Activated CD4-positive, CD25-positive, alpha-beta regulatory T cell treated with anti-CD3 and anti-CD28 coated beads, Interleukin-2, amount 50 U/mL, for 24 hours (primary cell): ENCODE measurements at regions not wholly inside any gene's neighbourhood (a gene's known extent, or its start where the extent isn't known, plus 50 kb on each side); places are given as distances from the start of the nearest gene placed in this dataset.

Source experiments
- ATAC-seq, 2 donors: fragments of 150-1000 bp; cut with Tn5 transposase; one replicate each; pipeline ENCODE4 v1.10.0; 2021; ENCODE audit warnings: mild to moderate bottlenecking in 1 of 2, moderate library complexity in 1 of 2

GRCh38 chr18:75526038-75526437, 98.5 kb upstream of the SMIM21 start:
- no peak for ATAC-seq

- ATAC-seq = no peak
Measured at GRCh38 chr18:75525331-75525730, 97.8 kb upstream of the SMIM21 start.

GRCh38 chr18:75524841-75525240, 97.3 kb upstream of the SMIM21 start:
- no peak for ATAC-seq

- no peak for ATAC-seq
Measured at GRCh38 chr18:75524181-75524580, 96.7 kb upstream of the SMIM21 start.

GRCh38 chr18:75521816-75522215, 94.3 kb upstream of the SMIM21 start:
- no peak for ATAC-seq

GRCh38 chr18:75518007-75518406, 90.5 kb upstream of the SMIM21 start:
- no peak for ATAC-seq

- ATAC-seq = no peak
Measured at GRCh38 chr18:75517286-75517685, 89.8 kb upstream of the SMIM21 start.

- ATAC-seq = no peak
Measured at GRCh38 chr18:75507636-75508035, 80.1 kb upstream of the SMIM21 start.

- no peak for ATAC-seq
Measured at GRCh38 chr18:75506913-75507312, 79.4 kb upstream of the SMIM21 start.

- ATAC-seq = no peak
Measured at GRCh38 chr18:75504469-75504868, 77.0 kb upstream of the SMIM21 start.

GRCh38 chr18:75503615-75504014, 76.1 kb upstream of the SMIM21 start:
- no peak for ATAC-seq

- ATAC-seq = no peak
Measured at GRCh38 chr18:75502286-75502685, 74.8 kb upstream of the SMIM21 start.

- no peak for ATAC-seq
Measured at GRCh38 chr18:75500545-75500944, 73.0 kb upstream of the SMIM21 start.

GRCh38 chr18:75497576-75498235, 70.2 kb upstream of the SMIM21 start:
- no peak for ATAC-seq

GRCh38 chr18:75496151-75496550, 68.6 kb upstream of the SMIM21 start:
- ATAC-seq = no peak

- no peak for ATAC-seq
Measured at GRCh38 chr18:75492852-75493251, 65.3 kb upstream of the SMIM21 start.

GRCh38 chr18:75491361-75491760, 63.9 kb upstream of the SMIM21 start:
- ATAC-seq = no peak

GRCh38 chr18:75489493-75490190, 62.1 kb upstream of the SMIM21 start:
- no peak for ATAC-seq

- no peak for ATAC-seq
Measured at GRCh38 chr18:75483662-75484061, 56.2 kb upstream of the SMIM21 start.

- ATAC-seq = no peak
Measured at GRCh38 chr18:75482880-75483279, 55.4 kb upstream of the SMIM21 start.

GRCh38 chr18:75480487-75480886, 53.0 kb upstream of the SMIM21 start:
- no peak for ATAC-seq

GRCh38 chr18:75478996-75479880, 51.7 kb upstream of the SMIM21 start:
- ATAC-seq = no peak

GRCh38 chr18:75477900-75478299, 50.4 kb upstream of the SMIM21 start:
- ATAC-seq = no peak
